Heart left ventricle (tissue), 13 donors: ENCODE measurements at regions not wholly inside any gene's neighbourhood (a gene's known extent, or its start where the extent isn't known, plus 50 kb on each side); places are given as distances from the start of the nearest gene placed in this dataset.

Experiments
- POLR2A ChIP-seq, 2 donors: fragments of 450-650 bp; IDR thresholded peaks; one replicate each; pipeline ENCODE4 v1.6.1; 2017; ENCODE audit warnings: antibody characterized with exemption in 2 of 2, mild to moderate bottlenecking in 2 of 2, moderate library complexity in 2 of 2
- TF ChIP-seq, protein P1 (sequence below), 12 donors: fragments of 200-600 bp; sonication (generic) in 4 of 12; IDR thresholded peaks; one replicate each; pipeline versions ENCODE4 v1.5.0 to v1.8.0; 2018 to 2022; ENCODE audit warnings: antibody characterized with exemption in 12 of 12, mild to moderate bottlenecking in 5 of 12
- donor health status: ischemic (EF 13 %, LVEDD 7.1; RV severe dilation, severe dysfunction).
- donor health status: DM: no; HTN: yes; CAD: no.
- donor health status: DM: no; HTN: no; CAD: no.
- donor health status: ischemic (EF 25% LVEDD 6.9; RV normal size, moderate dysfunction).
- donor health status: ischemic (EF 25% LVEDD 5.7; RV mildly dilated, moderate dysfunction).
- donor health status: ischemic (EF 35%, LVEDD 5.7; RV mildly dilated, moderate dysfunction).
- donor health status: nonischemic (EF 11% LVEDD 7.7; RV severe dilation, severe dysfunction).
- donor health status: DM: yes; HTN: yes; CAD: no.
- donor health status: PGD.
- donor health status: ischemic (EF 29% LVEDD 5.4; RV normal size, mild dysfunction).
- donor health status: nonischemic (EF 23%, LVEDD 6.1; RV moderate dilation, normal function).

DNA sequence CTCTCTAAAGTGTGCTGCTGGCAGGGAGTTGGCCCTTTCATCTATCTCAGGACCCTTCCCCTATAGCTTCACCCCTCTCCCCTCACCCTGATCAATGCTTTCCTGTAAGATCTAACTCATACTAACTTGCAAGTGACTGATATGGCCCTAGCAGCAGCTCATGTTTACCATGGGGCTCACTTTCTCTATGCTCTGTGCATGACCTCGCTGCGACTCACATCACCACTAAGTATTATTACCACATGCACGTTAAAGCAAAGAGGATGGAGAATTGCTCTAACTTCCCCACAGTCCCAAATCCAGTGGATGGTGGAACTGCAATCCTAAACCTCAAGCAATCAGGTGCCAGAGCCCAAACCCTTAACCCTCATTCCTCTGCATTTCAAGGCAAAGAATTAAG is 626.6 kb downstream of the MID1IP1 start:
- TF ChIP-seq, protein P1, sequence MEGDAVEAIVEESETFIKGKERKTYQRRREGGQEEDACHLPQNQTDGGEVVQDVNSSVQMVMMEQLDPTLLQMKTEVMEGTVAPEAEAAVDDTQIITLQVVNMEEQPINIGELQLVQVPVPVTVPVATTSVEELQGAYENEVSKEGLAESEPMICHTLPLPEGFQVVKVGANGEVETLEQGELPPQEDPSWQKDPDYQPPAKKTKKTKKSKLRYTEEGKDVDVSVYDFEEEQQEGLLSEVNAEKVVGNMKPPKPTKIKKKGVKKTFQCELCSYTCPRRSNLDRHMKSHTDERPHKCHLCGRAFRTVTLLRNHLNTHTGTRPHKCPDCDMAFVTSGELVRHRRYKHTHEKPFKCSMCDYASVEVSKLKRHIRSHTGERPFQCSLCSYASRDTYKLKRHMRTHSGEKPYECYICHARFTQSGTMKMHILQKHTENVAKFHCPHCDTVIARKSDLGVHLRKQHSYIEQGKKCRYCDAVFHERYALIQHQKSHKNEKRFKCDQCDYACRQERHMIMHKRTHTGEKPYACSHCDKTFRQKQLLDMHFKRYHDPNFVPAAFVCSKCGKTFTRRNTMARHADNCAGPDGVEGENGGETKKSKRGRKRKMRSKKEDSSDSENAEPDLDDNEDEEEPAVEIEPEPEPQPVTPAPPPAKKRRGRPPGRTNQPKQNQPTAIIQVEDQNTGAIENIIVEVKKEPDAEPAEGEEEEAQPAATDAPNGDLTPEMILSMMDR (IDR thresholded peaks at IDR 0.05) = no peak
- no peak for TF ChIP-seq POLR2A (IDR thresholded peaks at IDR 0.05)
